ENCODE measurements at regions not wholly inside any gene's neighbourhood (a gene's known extent, or its start where the extent isn't known, plus 50 kb on each side); places are given as distances from the start of the nearest gene placed in this dataset.

GRCh38 chr17:77281122-77281903, 140.5 kb downstream of the SEC14L1 start (continued):
- TF ChIP-seq AFF4 (CRISPR knock-in tag; IDR thresholded peaks at IDR 0.05) (0 out of 2 replicates have a peak, but pooled peaks have one; percentile 43), ZNF672 (CRISPR knock-in tag; IDR thresholded peaks at IDR 0.05) (peak; percentile 19; the same call in 1 of the 2 replicates), RFX1 (IDR thresholded peaks at IDR 0.05) (no peak), NFAT5 (CRISPR knock-in tag; IDR thresholded peaks at IDR 0.05) (peak; percentile 78), ZKSCAN8 (CRISPR knock-in tag; IDR thresholded peaks at IDR 0.05; ENCODE audit: borderline replicate concordance) (0 out of 2 replicates have a peak, but pooled peaks have one; percentile 37), ZNF432 (CRISPR knock-in tag; IDR thresholded peaks at IDR 0.05; ENCODE audit: borderline replicate concordance) (no peak), RFXANK (CRISPR knock-in tag; IDR thresholded peaks at IDR 0.05) (no peak), ZNF260 (CRISPR knock-in tag; IDR thresholded peaks at IDR 0.05; ENCODE audit: borderline replicate concordance, low read depth) (no peak), ZNF350 (CRISPR knock-in tag; IDR thresholded peaks at IDR 0.05; ENCODE audit: borderline replicate concordance, low read depth) (peak; percentile 84), MAF1 (CRISPR knock-in tag; IDR thresholded peaks at IDR 0.05; ENCODE audit: borderline replicate concordance) (no peak), ZNF230 (CRISPR knock-in tag; IDR thresholded peaks at IDR 0.05) (no peak), ZNF75D (CRISPR knock-in tag; IDR thresholded peaks at IDR 0.05; ENCODE audit: borderline replicate concordance) (no peak), ZBTB3 (CRISPR knock-in tag; IDR thresholded peaks at IDR 0.05; ENCODE audit: borderline replicate concordance, low read depth) (0 out of 2 replicates have a peak, but pooled peaks have one; percentile 47), RBM39 (IDR thresholded peaks at IDR 0.05; ENCODE audit: low read depth, low read length, poor library complexity, severe bottlenecking) (peak; percentile 68), KMT2A (CRISPR knock-in tag; IDR thresholded peaks at IDR 0.05) (peak; percentile 80), ZNF781 (CRISPR knock-in tag; IDR thresholded peaks at IDR 0.05; ENCODE audit: borderline replicate concordance, not compliant biosample characterization) (peak; percentile 81), FOXO4 (CRISPR knock-in tag; conservative IDR thresholded peaks at IDR 0.05) (no peak), MEF2D (CRISPR knock-in tag; IDR thresholded peaks at IDR 0.05) (peak; percentile 54; the same call in 1 of the 2 replicates), ZNF549 (CRISPR knock-in tag; IDR thresholded peaks at IDR 0.05) (peak; percentile 24; the same call in 1 of the 2 replicates), ZKSCAN1 (IDR thresholded peaks at IDR 0.05; ENCODE audit: low read length) (no peak)

Measured in HepG2 (cell line).